GM21526 (cell line): ENCODE measurements at regions not wholly inside any gene's neighbourhood (a gene's known extent, or its start where the extent isn't known, plus 50 kb on each side); places are given as distances from the start of the nearest gene placed in this dataset.
A peak's percentile ranks its signal among the peaks of the same experiment; 100 is the strongest.

Source experiments
- ATAC-seq: cut with Tn5 transposase; IDR thresholded peaks from one replicate; pipeline ENCODE4 v1.9.1; 2021; ENCODE audit warnings: moderate library complexity; ENCODE audit not compliant: unreplicated experiment, low FRiP score

DNA sequence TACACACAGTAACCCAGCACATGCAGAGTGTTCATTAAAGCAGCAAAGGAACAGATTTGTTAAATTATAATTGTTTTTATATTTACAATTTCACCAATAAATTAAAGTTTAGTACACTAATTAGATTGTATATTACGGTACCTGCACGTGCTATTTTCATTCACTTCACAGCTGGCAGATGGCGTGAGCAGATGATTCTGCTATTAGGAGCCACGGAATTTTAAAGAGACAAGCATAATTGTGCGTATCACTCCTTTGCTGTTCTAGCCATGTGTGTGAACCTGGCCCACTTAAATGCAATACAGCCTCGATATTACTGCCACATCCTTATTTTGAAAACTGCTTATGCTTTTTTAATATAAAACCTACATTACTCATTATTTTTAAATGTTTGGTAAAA lies 332.8 kb upstream of the SOX11 start:
- no peak for ATAC-seq

DNA sequence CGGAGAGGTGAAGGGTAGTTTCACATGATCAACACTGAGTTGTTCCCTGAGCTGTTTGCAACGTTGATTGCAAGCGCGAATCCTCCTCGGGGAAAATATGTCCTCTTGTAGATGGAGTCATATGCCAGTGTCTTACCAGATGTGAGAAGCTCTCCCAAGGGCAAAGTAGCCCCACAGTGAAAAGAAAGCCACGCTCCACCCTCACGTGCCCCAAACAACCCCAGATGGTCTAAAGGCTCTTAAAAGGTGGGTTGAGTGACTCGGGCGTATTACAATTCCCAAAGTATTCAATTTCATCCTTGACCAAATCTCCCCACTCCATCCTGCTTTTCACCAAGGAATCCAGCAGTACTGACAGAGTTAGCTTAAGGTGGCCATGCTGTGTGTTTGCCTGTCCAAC lies 332.1 kb upstream of the SOX11 start:
- no peak for ATAC-seq

DNA sequence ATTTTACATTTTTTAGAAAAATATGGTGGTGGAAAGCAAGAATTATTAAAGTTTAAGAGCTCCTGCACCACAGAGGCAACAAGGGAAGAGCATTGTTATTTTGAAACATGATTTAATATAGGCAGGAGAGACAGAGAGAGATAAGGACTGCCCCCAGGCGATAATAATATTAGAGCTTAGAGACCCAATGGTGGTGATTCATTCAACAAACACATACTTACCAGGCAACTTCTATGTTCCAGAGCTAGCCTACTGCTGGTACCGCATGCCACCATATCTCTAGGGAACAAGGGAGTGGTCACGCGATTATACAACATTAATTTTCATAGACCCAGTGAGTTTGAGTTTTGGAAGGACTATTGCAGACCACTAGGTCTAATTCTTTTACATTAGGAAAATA lies 327.8 kb upstream of the SOX11 start:
- no peak for ATAC-seq

DNA sequence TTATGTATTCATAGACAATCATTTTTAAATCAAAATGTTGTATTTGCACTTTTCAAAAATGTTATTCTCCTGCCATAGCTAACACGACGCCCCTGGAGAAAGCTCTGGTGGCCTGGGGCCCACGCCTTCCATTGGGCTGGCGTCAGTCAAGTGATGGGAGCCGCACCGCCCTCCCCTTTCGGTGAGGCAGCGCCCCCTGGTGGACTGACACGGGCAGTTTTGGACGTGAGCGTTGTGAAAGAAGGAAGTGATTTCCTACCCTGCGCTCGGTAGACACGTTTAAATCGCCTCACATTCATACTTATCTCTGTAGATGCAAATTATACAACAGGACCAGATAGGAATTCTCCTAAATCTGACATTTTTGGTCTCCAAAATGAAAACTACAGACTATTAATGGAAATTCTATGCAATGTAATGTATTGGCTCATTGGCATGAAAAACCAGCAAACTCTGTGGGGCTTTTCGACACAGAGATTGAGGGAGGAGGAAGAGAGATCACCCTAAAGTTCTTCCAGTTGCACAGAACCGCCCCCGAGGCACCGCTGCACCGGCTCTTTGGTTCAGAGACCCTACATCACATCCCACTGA lies 326.2 kb upstream of the SOX11 start:
- peak; percentile 99 for ATAC-seq

DNA sequence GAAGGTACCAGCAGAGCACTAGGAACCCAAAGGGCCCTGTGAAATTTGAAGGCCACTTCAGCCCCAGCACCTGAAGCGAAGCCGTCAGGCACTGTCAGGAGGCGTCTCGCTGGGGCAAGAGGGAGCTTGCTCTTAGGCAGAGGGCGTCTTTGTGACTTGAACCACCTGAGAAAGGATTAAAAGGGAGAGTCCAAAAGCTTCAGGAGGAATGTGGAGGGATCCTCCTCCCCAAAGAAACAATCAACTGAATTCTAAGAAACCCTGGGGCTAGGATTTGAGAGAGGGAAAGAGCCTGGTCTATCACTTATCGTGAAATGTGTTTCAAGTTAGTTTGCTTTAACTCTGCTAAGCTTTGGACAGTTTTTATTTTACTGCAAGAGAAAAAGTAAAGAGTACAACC lies 324.9 kb upstream of the SOX11 start:
- no peak for ATAC-seq

DNA sequence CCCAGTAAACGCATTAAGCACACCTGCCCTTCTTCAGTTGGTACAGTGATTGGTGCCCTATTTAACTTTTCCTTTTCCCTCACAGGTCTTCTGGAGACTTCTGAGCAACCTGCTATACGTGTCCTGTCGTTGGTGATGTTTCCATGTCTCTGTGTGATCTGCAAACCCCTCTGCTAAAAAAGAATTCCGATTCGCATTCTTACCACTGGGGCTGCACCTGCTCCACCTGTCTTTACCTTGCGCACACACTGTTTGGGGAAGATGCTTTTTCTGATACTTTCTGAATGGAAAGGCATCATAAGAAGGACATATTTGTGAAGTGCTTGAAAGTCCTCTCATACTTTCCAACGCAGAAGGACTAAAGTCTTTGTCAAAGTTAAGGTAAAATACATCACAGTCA lies 323.9 kb upstream of the SOX11 start:
- ATAC-seq = no peak

DNA sequence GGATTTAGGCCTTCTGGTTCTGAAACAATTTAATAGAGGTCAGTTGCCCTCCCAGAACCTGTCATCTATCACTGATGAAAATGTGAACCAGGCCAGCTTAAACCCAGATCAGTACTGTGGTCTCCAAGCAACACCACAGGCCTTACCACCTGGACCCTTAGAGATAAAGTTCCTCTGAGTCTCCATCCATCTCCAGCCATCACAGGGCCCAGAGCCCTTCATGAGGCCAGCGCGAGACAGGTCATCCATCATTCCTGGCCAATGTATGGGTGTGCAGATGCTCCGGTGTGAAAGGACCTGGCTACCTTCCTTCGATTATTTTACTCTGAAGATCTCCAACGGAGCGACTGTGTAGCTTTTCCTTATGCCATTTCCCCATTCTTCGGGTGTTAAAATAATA lies 322.7 kb upstream of the SOX11 start:
- ATAC-seq = no peak

DNA sequence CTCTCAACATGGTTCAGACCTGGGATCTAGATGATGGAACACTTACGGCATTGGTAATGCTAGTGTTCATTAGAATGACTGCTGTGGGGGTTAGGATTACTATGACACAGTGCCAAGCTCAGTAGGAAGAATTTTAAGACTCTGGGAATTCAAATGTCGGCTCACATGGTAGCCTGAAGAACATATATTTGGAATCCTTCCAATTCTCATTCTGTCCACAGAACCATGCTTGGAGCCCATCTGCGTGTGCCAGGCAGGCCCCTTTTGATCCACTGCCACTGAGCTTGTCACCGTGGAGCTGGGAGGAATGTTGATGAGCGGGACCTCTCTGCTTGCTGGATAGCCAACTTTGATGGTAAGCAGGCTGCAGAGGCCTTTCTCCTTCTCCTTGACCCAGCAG lies 322.0 kb upstream of the SOX11 start:
- no peak for ATAC-seq

DNA sequence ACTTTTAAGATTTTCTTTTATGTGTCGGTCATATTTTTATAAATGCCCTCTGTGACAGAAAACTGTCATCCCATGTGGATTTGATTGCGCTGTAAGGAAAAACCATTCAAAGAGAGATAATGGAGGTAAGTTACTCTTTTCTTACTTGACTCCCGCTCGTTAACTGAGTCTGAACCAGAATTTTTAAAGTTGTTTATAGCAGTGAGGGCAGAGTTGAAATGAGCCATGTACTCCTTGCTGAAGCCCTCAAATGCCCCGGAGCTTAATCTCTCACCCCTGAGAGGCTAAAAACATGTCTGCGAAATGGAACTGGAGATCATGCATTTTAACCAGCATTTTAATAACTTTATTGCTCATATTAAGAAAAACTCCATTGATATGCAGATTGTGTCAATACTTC lies 320.0 kb upstream of the SOX11 start:
- ATAC-seq = no peak

DNA sequence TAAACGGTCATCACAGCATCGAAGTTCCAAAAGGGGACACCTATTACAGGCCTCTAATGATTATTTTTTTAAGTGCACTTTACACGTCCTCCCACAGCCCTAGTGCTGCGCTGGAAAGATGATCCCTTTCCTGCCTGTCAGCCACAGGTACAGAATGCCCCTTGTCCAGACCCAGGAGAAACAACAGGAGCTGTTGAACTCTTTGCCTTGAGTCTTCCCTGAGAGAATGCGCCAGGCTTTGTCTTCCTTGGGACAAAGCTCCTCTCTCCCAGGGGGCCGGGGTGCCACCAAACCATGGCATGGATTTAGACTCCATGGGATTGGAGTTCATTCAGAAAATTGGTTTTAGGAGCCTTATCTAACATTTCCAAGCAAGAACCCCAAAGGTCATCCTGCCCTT lies 319.0 kb upstream of the SOX11 start:
- ATAC-seq = no peak

DNA sequence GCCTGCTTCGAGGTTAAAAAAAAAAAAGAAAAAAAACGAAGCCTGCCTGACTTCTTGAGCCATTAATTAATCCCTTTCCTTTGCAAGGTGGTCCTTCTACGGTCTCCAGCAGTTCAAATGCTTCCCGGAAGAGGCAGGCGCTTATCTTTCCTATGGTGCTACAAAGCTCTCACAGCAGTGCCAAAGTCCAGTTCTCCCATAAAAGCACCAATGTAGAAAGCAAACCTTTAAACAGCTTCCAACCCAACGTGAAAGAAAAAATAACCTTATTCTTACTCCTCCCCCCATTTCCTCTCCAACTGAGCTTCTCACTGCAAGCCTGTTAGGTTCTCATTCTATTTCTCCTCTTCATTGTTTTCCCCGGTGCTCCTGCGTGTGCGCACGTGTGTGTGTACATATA lies 317.4 kb upstream of the SOX11 start:
- ATAC-seq = no peak

DNA sequence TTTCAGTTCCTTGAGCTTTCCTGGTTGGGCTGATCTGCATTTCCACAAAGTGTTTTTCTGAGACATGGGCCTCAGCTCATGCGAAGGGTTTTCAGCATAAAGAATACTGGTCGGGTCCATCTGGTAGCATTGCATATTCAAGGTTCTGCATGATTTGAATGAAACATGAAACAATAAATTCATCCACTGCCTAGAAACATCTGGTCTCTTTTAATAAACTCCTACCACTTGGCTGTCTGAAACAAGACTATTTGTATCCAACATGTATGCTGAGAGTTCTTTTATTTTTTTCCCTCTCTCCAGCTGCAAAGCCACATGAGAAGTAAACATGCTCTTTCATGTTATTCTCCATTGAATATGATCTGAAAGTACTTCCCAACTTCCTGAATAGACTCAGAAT lies 314.9 kb upstream of the SOX11 start:
- ATAC-seq = no peak

DNA sequence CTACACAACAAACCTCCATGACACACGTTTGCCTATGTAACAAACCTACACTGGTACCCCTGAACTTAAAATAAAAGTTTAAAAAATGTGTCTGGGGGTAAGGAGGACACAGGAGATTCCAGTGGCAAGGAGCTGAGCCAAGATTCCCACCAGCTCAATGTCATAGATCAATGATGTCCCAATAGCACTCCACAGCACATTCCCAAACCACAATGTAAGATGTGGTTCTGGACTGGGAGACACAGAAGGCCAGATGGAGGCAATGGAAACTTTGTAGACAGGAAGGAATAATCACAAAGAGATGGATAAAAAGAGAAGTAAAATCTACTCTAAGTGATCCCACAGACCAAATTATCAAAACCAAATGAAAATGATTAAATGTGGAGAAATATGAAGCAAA lies 312.4 kb upstream of the SOX11 start:
- ATAC-seq = no peak

DNA sequence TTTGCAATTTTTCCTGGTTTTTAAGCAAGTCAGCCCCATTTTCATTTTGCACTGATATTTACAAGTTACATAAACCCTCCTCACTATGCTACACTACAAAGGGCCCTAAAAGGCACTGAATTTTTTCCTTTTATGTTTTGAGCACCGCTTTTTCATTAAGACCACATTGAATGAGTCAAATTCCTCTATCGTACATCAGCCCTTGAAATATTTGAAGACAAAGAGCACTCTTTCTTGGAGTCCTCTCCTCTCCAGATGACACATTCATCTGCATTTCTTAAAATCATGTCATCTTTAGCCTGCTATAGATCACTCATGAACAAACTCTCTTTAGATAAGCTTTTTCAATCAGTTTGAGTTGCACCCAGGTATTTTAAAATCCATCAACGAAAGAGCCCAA lies 306.6 kb upstream of the SOX11 start:
- no peak for ATAC-seq

DNA sequence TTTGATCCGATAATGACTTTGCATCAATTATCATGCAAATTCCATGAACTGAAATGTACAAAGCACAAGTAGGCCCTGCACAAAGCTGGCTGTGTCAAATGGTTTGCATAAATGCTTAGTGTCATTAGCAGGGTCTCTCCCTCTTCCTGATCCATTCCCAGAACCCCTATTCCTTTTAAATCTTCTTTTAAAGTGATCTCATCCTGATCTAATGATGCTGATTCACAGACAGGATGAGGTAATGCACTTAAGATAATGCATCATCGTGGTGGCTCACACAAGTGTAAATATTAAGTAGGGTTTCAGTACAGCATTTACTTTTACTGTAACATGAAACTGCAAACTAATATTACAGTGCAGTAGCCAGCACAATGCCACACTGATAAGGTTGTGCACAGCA lies 304.8 kb upstream of the SOX11 start:
- no peak for ATAC-seq

DNA sequence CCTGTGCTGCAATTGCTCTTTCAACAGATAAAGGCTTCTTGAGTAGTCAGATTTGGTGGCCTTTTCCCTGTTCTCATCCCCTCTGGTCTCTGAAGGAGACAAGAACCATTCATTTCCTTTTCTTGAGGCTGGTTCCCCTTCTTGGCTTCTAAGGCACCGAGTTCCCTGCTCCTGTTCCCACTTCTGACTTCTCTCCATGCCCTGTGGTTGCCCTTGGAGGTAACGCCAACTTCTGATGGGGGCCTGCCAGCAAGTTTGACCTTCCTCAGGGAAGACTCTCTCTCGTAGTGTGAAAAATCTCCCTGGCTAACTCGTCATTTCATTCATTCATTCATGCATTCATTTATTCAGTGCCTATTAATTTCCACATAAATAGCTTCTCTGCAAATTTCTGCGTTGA lies 302.4 kb upstream of the SOX11 start:
- no peak for ATAC-seq

DNA sequence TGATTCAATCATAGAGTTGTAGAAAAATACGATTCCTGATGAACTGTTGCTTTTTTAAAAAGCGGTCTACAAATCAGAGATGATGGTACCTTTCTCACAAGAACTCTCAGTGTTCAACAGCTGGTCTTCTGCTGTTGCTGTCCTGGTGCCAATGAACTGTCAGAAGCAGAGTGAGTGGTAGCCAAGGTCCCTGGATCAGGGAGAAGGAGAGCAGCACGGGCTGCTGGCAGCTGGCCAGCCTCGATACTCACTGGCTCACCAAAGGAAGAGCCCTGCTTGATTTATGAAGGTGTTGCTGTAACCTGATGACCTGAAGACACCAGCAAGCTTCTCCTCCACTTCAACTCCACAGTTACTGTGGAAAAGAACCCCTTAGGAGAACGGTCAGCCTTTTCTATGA lies 300.8 kb upstream of the SOX11 start:
- ATAC-seq = no peak

DNA sequence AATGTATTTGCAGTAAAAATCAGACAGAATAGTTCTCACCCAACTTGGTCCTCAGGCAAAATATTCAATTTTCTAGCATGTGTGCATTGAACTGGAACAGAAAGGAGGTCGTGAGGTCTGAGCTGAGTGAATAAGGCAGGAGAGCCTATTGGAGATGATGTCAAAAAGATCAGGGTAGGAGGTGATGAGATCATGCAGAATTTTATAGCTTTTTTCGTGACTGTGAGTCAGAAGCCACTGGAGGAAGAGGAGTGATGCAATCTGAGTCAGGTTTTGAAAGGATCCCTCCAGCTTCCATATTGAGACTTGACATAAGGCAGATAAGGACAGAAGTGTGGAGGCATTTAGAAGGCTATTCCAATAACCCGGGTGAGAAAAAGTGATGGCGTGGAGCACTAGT lies 299.5 kb upstream of the SOX11 start:
- ATAC-seq = no peak

DNA sequence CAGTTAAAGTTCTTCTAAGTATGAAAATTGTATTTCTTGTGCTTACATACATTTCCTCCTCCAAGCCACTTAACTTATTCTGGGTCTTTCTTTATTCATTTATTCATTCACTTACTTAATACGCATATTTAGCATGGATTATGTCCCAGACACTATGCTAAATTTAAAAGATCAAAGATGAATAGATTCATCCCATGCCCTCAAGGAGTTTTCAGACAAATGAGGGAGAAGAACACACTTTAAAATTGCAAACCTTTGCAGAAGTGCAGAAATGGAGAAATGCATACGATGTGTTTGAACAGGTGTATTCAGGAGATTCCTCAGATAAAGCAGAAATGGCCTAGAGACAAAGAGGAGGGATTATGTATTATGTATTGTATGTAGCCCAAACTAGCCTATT lies 298.7 kb upstream of the SOX11 start:
- ATAC-seq = no peak

DNA sequence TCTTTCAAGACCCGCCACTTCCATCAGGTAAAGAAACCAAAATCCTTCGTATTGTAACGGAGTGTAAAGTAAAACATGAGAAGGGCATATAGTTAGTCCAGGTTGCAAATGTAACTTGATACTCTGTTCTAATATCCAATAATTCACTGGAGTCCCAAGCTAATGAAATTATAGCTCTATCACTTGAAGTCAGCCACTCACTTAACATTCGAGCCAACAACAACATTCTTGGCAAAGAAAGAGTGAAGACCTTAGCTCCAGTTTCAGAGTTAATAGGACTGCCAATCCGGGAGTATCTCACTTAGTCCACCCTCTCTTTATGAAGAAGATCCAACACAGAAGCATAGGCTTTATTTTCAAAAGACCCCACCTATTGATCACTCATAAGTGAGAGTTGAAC lies 298.0 kb upstream of the SOX11 start:
- no peak for ATAC-seq

DNA sequence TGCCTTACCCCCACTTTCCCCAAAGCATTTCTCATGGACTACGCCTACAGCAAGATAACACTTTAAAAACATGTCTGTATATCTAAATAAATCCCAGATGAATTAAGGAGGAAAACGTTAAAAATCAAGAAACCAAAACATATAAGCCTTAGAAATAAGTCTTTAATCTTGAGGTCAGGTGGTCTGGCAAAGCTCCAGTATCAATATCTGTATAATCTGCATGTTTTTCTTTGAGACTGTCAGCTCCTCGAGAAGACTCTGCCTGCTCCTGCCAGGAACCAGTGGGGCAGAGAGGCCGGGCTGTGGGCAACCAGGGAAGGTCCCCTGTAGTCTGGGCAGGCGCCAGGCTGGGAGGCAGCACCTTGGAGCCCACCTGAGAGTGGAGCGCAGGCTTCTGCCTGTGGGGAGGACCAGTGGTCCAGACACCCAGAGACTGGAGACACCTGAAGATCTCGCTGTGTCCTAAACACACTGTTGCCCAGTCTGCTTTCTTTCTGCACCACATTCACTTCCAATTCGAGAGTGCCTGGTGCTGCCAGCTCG lies 291.0 kb upstream of the SOX11 start:
- ATAC-seq = no peak

DNA sequence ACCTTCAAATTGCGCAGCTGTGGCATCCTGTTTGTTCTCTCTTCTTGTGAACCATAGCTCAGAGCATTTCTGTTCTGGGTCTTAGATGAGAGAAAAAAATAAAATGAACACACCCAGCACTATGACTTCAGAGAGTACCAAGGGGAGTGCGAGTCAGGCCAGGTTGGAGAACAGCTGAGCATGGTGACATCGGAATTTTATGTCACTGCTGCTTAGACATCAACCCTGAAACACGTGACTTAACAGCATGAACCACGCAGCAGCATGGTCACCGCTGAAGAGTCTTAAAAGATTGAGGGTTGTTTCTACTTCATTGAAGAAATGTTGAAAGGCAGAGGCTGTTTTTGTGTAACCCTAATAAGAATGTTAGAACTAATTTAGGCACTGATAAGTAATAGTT lies 288.8 kb upstream of the SOX11 start:
- no peak for ATAC-seq

DNA sequence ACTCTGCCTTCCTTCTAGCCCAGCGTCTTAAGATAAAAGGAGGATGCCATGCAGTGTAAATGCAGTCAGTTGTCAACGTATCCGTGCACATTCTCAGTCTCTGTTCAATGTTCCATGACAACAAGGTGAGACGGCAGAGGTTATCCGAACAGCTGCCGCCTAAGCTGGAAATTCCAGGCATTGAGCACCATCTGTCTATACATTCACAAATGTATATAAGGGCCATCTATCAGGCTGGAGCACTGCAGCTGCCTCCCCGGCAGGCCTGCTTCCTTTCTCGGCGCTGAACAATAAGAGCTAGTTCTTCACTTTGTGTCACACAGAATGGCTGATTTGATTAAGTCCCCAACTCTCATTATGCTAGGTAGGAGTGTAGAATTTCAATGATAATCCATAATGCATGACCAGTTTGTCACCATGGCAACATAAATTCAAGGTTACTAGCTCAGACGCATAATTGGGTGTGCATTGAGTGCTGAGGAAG lies 282.2 kb upstream of the SOX11 start:
- ATAC-seq = no peak
